DMS153 (cell line): ENCODE measurements at regions not wholly inside any gene's neighbourhood (a gene's known extent, or its start where the extent isn't known, plus 50 kb on each side); places are given as distances from the start of the nearest gene placed in this dataset.
"Not testable (repeated sequence)": the region's sequence is repeated elsewhere in the genome, so short reads cannot be mapped to it uniquely, and the experiment has no call there.

Experiments used
- DNase-seq: peaks from one replicate; lab custom pipeline; 2025; lab: John Stamatoyannopoulos, UW

DNA sequence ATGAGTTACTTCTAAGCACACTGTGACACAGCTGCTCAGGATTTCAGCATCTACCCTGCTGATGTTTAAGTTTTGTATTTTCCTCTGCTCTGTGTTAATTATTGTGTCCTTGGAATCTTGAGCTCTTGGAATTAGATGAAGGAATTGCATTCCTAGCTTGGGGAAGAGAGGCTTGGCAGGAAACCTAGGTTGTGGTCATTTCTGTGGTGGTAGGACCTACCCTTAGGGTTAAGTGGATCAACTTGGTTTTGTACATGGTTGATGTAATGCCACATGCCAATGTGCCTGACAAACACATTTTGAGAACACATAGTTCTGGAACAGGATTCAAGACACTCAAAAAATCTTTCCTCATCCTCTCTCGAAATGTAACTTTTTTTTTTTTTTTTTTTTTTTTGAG, 264.5 kb upstream of the MEX3C start:
- DNase-seq = no peak

DNA sequence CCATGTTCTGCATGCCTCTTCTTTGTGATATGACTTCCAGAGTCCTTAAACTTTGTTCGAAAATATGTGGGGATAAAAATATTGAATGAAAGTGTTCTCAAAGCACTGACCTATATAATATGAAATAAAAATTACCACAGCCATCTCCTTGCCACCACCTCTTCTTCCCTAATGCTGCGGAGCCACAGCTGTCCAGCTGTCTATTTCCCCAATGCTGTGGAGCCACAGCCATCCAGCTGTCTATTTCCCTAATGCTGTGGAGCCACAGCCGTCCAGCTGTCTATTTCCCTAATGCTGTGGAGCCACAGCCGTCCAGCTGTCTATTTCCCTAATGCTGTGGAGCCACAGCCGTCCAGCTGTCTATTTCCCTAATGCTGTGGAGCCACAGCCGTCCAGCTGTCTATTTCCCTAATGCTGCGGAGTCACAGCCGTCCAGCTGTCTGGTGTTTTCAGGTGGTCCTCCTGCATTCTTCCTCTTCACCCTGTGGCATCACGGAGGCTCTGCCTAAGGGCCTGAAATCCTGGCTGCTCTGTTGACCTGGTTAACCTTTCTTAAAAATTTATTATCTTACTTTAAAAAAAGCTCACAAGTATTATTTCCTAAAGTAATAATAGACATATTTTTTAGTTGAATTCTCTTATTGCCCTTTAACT, 266.1 kb upstream of the MEX3C start:
- DNase-seq = no peak

DNA sequence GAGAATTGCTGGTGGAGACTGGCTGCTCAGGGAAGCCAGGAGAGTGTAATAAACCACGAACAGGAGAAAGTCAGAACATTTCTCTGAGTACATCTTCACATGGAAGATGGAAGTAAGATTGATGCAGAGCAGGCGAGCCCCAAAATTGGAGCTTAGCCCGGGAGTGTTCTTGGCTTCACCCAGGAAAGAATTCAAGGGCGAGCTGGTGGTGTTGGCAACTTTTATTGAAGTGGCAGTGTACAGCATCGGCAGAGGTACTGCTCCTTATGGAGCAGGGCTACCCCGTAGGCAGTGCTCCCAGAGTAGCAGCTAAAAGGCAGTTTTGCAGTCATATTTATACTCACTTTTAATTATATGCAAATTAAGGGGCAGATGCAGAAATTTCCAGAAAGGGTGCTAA, 281.4 kb upstream of the MEX3C start:
- no peak for DNase-seq

DNA sequence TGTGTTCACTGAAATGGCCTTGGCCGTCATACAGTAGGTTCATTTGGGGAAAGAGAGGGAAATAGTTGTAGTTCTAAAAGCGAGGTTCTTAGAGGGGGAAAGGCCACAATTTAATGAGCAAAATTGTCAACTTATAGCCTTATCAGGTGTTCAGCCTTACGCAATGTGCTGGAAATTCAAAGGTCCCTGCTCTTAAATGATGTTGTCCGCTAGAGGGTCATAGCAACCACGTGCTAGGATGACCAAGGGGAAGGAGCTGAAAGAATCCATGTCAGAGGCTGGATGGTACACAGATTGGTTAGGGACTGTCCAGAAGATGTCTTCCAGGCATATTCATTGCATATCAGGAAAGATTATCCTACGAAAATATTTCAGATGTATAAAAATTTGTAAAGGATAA, 282.3 kb upstream of the MEX3C start:
- DNase-seq = no peak

DNA sequence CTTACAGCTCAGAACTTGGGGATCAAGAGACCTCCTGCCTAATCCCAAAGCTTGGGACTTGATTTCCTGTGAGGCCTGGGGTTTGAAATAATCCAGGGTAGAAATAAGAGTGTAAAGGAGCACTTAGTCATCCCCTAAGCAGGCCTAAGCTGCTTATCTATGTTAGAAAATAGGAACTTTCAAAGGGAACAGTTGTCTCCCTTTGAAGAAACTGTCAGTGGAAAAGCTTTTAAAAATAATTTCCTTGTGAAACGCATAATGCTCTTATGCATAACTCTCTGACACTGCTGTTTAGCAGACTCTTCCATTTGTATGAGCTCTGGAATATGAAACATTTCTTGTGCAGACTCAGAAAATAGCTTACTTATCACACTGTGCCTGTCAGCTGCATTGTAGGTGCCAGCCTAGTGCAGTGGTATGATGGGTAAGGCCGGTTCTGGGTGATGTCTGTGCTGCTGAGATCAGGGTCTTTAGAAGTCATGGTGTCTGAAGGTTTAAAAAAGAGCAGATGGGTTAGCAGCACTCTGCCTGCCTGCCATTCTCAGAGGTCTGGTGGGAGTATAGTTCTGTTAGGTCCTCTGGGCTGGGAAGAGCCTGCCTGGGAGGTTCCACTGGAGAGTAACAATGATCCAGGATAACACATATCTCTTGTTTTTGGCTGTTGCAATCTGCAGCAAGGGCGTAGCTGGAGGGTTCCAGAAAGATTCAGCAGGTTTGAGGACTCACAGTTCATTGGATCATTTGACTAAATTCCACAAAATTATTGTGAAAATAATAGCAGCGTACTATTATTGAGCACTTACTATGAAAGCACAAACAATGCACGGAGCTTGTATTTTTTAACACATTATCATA, 283.2 kb upstream of the MEX3C start:
- DNase-seq = no peak

DNA sequence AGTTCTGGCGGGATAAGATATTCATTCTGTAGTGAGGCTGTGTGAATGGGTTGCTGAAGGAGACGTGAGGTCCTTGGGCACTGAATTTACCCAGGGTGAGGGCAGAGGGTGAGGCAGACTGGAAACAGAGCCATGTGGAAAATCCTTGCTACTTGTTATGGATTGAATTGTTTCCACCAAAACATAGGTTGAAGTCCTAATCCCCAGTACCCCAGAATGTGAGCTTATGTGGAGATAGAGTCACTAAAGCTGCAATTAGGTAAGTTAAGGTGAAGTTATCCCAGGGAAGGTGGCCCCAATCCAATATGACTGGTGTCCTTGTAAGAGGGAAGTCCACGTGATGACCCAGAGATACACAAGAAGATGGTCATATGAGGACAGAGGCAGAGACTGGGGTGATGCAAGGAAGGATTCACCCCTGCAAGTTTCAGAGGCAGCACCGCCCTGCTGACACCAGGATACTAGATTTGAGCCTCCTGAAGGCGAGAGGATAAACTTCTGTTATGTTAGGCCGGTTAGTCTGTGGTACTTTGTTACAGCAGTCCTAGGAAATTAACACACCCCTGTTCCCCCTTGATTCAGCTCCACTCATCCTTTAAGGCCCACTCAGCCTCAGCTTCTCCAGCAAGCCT, 289.4 kb upstream of the MEX3C start:
- no peak for DNase-seq

DNA sequence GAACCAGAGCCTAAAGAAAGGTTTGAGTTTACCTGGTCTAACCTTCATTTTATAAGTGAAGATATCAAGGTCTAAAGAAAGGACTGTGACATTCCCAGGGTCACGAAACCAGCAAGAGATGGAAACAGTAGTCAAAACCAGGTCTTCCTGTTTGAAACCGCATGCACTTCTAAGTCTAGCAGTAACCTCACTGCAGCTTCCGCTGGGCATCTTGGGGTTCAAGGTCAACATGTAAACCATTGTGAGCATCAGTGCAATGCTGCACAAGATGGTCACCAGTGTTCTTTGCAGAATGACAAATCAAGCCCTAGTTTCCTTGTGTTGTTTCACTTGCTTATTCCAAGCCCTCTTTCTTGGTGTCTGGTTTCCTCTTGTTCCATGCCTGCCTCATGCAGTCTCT, 292.9 kb upstream of the MEX3C start:
- DNase-seq = no peak

DNA sequence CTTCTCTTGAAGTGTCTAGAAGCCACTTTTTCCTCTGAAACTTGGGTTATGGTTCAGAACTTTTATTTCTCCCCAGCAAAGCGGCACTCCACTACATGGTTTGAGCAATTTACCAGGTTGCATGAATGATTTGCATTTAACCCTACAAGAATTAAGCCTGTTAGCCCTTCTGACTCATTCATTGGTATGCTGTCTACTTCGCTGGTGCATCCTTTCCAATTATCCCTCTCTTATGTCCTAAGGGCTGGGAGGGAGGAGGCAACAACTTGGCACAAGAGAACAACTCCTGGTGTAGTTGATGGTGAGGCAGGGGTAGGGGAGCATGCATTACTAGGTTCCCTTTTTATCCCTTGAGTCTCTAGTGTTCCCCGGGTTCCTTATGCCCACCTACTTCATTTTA, 293.4 kb upstream of the MEX3C start:
- DNase-seq = no peak

DNA sequence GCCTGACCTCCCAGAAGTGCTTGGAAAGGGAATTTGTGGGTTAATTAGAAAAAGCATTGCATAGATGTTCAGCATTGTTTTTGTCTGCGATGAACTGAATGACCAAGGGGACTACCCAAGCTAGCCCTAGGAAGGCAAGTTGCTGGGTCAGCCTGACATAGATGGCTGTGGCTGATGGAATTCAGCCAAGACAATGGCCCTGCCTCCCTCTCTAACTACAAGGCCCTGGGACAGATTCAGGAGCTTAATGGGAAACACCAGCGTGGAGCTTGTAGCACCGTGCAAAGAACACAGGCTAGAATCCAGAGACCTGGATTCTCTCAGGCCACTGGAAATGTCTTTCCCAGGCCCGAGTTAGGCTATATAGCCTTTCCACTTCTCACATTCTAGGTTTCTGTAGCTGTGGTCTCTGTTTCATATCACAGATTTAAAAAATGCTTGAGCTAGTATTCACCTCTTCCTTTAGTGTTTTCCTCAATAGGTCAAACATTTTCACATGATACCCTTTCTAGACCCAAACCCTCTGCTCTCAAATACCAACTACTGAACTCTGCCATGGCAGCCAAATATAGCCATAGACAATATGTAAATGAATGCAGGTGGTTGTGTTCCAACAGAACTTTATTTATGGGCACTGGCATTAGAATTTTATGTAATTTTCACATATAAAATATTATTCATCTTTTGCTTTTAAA, 294.3 kb upstream of the MEX3C start:
- no peak for DNase-seq

DNA sequence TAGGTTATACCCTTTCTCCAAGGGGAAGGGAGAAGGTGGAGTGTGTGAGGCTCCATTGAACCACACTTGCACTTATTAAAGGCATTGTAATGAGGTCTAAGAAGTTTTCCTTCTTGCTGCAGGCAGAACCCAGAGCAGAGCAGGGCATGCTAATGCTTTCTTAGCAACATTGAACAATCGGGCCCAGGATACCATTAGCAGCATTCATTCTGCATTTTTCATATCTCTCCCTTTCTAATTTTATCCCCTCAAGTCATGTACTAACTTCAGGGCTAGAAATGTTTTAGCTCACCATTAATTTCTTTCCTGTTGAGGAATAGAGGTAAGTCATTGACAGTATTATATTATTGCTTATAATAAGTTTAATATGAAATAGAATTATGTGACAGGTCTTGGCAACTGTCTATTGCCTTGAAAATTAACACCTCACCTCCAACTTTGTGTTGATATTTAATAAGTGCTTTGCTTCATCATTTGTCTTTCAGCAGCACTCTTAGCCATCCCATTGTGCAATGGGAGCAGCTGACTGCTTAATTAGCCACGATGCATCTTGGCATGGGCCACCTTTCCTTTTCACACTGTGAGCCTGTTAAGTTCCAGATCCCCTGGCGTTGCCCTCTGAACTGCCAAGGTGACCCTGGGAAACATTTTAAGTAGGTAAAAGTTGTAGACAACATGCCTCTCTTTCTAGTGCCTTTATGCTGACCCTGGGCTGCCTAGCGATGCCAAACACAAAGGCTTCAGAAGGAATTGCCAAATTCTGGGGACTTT, 300.8 kb upstream of the MEX3C start:
- no peak for DNase-seq

DNA sequence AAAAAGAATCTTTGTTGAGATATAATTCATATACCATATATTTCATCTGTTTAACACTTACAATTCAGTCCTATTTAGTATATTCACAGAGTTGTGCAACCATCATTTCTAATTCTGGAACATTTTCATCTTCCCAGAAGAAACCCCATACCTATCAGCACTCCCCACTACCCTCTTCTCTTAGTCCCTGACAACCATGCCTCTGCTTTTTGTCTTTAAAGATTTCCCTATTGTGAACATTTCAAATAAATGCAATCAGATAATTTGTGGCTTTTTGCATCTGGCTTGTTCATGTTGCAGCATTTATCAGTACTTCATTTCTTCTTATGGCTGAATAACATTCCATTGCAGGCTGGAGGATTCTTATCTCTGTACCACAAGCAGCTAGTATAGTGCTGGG, 305.9 kb upstream of the MEX3C start:
- DNase-seq = no peak

DNA sequence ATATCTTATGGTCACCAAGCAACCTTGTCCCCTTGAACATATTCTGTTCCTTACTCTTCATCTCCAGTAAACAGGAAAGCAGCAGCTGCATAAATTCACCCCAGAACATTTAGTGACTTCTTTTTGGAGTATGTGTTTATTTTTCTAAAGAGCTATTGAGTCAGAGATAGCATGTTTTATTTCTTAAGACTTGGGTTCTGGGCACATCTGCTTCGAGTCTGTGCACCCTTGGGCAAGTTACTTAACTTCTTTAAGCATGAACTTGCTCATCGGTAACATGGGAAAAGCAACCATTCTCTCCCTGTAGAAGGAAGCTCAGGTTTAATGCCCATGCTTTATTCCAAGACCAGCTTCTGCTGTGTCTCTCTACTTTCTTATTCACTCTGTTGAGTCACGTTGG, 309.3 kb upstream of the MEX3C start:
- no peak for DNase-seq

DNA sequence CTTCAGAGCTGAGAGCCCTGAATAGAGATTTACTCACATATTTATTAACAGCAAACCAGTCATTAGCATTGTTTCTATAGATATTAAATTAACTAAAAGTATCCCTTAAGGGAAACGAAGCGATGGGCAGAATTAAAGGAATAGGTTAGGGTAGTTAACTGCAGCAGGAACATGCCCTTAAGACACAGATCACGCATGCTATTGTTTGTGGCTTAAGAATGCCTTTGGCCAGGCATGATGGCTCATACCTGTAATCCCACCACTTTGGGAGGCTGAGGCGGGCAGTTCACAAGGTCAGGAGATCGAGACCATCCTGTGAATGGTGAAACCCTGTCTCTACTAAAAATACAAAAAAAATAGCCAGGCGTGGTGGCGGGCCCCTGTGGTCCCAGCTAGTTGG, 310.9 kb upstream of the MEX3C start:
- not testable (repeated sequence) for DNase-seq

DNA sequence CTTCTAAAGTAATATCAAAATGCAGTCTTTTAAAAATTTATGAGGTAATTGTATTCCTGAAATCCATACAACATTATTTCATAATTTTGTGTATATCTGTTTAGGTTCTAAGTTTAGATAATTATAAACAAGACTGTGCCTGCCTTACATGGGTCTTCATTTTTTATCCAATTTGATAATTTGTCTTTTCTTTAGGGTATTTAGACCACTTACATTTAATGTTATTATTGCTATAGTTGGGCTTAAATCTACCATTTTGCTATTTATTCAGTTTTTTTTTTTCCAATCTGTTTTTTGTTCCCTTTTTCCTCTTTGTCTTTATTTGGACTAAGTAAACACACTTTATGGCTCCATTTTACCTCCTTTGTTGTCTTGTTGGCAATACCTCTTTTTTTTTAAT, 312.5 kb upstream of the MEX3C start:
- DNase-seq = no peak

DNA sequence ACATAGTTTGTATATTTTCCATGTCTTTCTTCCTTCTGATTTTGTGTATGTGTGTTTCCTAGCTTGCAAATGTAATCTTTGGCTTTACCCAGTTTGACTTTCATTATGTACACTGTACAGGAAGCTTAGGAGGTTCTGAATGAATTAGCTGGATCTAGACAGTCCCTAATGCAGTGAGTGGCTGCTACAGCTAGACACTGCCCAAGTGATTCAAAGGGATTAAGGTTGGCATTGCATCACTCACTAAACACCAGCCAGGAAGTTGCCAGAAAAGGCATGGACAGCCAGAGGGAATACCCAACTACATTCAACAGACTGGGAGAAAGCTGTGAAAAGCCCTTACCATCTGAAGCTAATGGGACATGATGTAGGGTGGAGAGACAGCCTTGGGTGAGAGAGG, 316.0 kb upstream of the MEX3C start:
- no peak for DNase-seq

DNA sequence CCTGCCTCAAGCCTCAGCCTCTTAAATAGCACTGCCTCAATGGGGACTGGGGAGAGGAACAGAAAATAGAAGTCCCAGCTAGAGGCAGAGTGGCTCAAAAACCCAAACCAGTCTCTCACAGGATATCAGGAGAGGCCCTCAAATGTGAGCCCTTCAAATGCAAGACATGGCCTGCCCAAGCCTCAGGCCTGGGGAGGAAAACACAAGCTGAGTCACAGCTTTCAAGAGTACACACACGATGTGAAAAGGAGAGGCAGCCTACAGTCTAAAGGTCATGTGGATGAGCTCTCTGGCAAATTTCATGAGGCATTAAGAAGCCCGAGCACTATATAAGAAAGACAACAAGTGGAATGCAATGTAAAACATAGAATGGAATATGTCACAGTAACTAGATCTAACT, 316.6 kb upstream of the MEX3C start:
- no peak for DNase-seq

DNA sequence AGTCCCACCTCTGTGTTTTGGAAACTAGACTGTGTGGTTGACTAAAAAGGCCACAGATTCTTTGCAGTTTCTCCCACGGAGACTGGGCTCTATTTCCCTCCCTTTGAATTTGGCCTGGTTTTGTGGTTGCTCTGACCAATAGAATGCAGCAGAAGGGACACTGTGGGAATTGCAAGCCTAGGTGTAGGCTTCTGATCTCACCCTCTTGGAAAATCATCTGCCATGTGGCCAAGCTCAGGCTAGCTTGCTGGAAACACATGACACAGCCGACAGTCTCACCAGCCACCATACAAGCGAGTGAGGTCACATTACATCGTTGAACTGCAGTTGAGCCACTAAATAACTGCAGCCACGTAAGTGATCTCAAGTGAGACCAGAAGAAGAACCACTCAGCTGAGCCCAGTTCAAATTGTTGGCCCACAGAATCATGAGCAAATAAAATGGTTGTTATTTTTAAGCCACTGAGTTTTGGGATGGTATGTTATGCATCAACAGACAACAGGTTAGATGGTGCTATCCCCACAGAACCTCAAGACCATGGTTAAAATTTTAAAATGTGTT, 319.1 kb upstream of the MEX3C start:
- DNase-seq = no peak

DNA sequence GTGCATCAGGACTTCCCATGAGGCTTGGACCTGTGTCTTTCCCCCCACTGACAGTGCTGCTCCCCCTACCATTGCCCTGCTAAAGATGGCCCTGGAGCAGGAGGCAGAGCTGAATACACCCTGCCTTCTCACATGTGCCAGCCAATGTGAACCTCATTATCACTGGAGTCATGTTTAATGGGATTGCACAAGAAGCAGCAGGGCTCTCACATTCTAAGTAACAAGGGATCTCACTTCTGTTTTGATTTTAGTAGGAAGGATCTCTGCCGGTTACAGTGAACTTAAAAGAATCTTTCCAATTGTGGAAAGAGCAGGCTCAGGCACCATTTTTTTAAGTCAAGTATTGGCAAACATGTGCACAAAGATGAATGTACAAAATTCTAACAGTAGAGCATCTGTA, 322.1 kb upstream of the MEX3C start:
- DNase-seq = no peak

DNA sequence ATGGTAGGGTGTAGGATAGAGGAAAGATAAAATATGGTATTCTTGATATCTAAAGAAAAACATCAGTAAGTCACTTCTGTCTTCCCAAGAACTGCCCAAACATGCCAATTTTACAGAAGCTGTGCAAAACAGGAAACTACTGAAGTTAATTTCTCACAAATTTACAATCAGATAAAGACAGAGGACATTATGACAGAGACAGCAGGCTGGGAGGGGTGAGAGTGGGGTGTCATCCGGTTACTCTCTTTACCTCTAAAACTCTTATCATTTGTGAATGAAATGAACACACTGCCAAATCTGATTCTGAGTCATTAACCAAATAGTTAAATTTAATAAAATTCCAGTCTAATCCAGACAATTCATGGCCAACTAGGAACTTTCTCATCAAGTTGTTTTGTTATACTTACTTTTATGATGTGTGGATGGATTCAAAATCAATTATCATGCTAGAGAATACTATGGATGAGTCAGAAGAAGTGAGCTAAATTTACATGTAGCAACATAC, 323.2 kb upstream of the MEX3C start:
- no peak for DNase-seq

DNA sequence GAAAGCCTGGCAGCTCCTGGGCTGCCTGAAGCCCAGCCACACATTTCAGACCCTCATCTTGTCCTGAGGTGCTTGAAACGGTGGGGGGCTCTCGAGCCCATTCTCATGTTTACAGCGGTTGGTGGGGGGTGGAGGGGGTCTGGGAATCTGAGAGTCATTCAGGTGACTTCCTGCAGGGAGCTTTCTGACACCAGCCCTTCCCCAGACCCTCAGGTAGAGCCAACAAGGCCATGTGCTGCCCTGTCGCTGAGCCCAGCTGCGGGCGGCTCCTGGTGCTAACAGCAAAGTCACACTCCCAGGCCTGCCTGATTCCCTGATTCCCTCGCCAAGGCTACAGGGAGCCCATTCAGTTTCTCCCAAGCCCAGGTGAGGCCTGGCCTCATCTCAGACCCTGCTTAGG, 324.9 kb upstream of the MEX3C start:
- no peak for DNase-seq

DNA sequence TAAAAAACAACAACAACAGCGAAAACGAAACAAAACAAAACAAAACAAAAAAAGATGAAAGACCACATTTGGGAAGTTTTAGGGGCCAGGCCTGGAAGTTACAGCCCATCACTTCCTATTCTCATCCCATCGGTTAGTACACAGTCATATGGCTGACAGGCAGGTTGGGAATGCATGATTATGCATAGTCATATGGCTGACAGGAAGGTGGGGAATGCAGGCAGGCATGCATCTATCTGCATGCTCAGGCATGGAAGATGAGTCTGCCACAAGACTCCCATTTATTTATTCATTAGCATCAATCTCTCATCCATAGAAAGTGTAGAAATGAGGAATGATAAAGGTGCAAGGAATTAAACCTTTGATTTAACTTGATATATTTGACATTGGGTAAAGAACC, 325.3 kb upstream of the MEX3C start:
- DNase-seq = no peak
